ENCODE measurements at regions not wholly inside any gene's neighbourhood (a gene's known extent, or its start where the extent isn't known, plus 50 kb on each side); places are given as distances from the start of the nearest gene placed in this dataset.

GRCh38 chr18:77522051-77522675, 272.5 kb downstream of the GALR1 start:
- no peak for DNase-seq

- no peak for DNase-seq
Observed at GRCh38 chr18:77524909-77525308, 275.3 kb downstream of the GALR1 start.

GRCh38 chr18:77526962-77527361, 277.3 kb downstream of the GALR1 start:
- DNase-seq: no peak

- DNase-seq: no peak
Observed at GRCh38 chr18:77528872-77529271, 279.2 kb downstream of the GALR1 start.

- DNase-seq: no peak
Observed at GRCh38 chr18:77529492-77530176, 280.0 kb downstream of the GALR1 start.

GRCh38 chr18:77530732-77531131, 281.1 kb downstream of the GALR1 start:
- no peak for DNase-seq

- no peak for DNase-seq
Observed at GRCh38 chr18:77539860-77540259, 290.2 kb downstream of the GALR1 start.

GRCh38 chr18:77544792-77545191, 295.1 kb downstream of the GALR1 start:
- DNase-seq: no peak

GRCh38 chr18:77547757-77548156, 298.1 kb downstream of the GALR1 start:
- no peak for DNase-seq

GRCh38 chr18:77548790-77549420, 299.3 kb downstream of the GALR1 start:
- DNase-seq: no peak

- no peak for DNase-seq
Observed at GRCh38 chr18:77550625-77551024, 301.0 kb downstream of the GALR1 start.

- DNase-seq: no peak
Observed at GRCh38 chr18:77551055-77551454, 301.4 kb downstream of the GALR1 start.

GRCh38 chr18:77552945-77553344, 303.3 kb downstream of the GALR1 start:
- DNase-seq: no peak

- no peak for DNase-seq
Observed at GRCh38 chr18:77554061-77554460, 304.4 kb downstream of the GALR1 start.

- no peak for DNase-seq
Observed at GRCh38 chr18:77557046-77557587, 307.5 kb downstream of the GALR1 start.

GRCh38 chr18:77559274-77559910, 309.7 kb downstream of the GALR1 start:
- DNase-seq: no peak

GRCh38 chr18:77560341-77560992, 310.8 kb downstream of the GALR1 start:
- peak; percentile 7 to 51 for DNase-seq

- no peak for DNase-seq
Observed at GRCh38 chr18:77566604-77567003, 317.0 kb downstream of the GALR1 start.

GRCh38 chr18:77567205-77567604, 317.6 kb downstream of the GALR1 start:
- no peak for DNase-seq

- no peak for DNase-seq
Observed at GRCh38 chr18:77571743-77572142, 322.1 kb downstream of the GALR1 start.

- DNase-seq: no peak
Observed at GRCh38 chr18:77572537-77572936, 322.9 kb downstream of the GALR1 start.

- DNase-seq: no peak
Observed at GRCh38 chr18:77573571-77573970, 323.9 kb downstream of the GALR1 start.

GRCh38 chr18:77590943-77591515, 341.4 kb downstream of the GALR1 start:
- no peak for DNase-seq
